ENCODE measurements at regions not wholly inside any gene's neighbourhood (a gene's known extent, or its start where the extent isn't known, plus 50 kb on each side); places are given as distances from the start of the nearest gene placed in this dataset.

DNA sequence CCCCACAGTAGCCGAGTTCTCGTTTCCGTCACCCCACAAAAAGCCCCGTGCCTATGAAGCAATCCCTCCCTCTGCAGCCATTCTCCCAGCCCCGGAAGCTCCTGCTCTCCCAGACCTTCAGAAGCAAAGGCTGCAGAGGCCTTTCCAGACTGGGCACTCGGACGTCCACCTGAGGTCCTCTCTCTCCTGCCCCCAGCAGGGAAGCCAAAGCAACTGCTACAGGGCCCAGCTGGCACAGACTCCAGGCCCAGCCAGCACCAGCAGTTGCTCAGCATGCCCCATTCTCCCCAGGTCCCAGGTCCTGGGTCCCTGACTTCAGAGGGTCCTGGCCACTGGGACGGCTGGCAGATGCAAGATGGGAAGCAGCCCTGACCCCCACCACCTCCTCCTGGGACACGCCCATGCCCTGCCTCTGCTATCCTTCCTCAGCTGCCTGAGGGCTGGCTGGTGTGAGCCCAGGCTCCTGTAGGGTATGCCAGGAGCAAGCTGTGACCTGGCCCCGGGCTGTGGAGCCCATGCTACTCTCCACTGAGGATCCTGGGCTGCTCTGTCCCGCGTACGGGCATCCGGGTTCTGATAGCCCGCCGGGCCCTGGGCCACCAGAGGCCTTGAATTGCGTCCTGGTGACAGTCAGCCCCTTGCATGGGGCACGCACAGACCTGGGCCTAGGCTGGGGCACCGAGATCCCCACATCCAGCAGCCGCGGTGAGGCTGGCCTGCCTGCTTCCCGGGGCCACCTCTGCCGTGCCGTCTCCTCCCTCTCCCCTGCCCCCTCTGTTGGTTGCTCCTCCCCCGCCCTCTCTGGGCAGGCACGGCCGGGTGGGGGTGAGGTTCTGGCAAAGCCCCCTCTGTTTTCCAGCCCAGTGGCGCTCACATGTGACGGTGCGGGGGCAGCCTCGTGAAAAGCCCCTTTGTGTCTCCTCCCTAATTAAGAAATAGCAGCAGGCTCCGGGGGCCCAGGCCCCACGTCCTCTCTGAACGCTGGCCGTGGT lies 1310.3 kb downstream of the BRD1 start:
- DNase-seq (ENCODE audit: insufficient read length, low spot score) (no peak), FAIRE-seq (no peak)
- TF ChIP-seq, protein P1, sequence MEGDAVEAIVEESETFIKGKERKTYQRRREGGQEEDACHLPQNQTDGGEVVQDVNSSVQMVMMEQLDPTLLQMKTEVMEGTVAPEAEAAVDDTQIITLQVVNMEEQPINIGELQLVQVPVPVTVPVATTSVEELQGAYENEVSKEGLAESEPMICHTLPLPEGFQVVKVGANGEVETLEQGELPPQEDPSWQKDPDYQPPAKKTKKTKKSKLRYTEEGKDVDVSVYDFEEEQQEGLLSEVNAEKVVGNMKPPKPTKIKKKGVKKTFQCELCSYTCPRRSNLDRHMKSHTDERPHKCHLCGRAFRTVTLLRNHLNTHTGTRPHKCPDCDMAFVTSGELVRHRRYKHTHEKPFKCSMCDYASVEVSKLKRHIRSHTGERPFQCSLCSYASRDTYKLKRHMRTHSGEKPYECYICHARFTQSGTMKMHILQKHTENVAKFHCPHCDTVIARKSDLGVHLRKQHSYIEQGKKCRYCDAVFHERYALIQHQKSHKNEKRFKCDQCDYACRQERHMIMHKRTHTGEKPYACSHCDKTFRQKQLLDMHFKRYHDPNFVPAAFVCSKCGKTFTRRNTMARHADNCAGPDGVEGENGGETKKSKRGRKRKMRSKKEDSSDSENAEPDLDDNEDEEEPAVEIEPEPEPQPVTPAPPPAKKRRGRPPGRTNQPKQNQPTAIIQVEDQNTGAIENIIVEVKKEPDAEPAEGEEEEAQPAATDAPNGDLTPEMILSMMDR (IDR thresholded peaks at IDR 0.05; ENCODE audit: insufficient read depth, missing control alignments), result no peak

DNA sequence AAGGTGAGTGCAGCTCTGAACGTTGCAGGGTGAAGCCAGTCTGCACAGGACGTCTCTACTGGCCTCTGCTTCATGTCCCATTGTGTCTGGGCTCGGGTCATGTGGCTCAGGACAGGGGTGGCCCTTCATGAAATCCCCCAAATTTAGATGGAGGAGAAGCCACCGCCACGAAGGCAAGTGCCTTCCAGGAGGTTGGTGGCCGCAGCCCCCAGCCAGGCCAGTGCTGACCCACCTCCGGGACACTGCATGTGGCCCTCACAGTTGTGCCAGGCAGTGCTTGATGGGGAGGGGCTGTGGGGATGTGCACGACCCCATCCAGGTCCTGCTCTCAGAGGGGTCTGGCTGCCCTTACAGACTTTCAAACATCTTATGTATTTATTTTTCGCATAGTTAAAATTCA lies 1311.1 kb downstream of the BRD1 start:
- DNase-seq (ENCODE audit: insufficient read length, low spot score), result no peak
- no peak for FAIRE-seq
- TF ChIP-seq, protein P1 (IDR thresholded peaks at IDR 0.05; ENCODE audit: insufficient read depth, missing control alignments), result no peak

- TF ChIP-seq, protein P1 (IDR thresholded peaks at IDR 0.05; ENCODE audit: insufficient read depth, missing control alignments), result no peak
- no peak for FAIRE-seq
- DNase-seq (ENCODE audit: insufficient read length, low spot score), result no peak
Measured at GRCh38 chr22:48515571-48516200, 1312.0 kb downstream of the BRD1 start.

DNA sequence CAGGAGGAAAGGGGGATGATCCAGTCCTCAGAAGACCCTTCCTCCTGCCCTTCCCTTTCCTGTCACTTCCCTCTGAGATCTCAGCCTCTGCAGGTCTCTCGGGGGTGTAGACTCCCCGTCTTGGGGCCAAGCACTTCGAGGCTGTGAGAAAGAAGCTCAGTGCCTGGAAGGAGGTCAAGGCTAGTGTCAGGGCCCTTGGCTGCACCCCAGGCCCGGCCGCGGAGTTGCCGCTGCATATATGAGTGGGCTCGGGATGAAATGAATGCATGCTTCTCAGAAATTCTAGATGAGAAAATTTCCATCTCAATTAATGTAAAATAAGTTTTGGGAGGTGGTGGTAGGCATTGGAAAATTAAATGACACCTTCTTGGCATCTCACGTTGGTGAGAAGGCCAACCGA lies 1313.7 kb downstream of the BRD1 start:
- DNase-seq (ENCODE audit: insufficient read length, low spot score) (no peak), FAIRE-seq (no peak)
- TF ChIP-seq, protein P1 (IDR thresholded peaks at IDR 0.05; ENCODE audit: insufficient read depth, missing control alignments), result no peak

DNA sequence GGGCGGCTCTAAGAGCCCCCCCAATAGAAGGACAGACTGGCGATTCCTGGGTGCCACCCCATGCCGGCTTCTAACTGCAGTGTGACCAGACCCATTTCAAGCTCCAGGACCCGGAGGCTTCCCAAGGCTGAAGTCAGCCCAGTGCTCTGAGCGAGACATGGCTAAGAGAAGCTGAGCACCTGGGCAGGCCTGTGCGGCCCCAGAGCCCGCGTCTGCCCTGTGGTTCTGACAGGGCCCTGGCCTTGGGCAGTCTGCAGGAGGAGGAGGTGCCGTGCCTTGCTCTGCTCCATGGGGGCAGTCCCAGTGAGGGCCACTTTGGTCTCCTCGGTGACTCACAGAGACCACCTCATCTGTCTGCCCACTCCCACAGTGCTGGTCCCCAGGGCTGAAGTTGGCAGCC lies 1314.2 kb downstream of the BRD1 start:
- TF ChIP-seq, protein P1 (IDR thresholded peaks at IDR 0.05; ENCODE audit: insufficient read depth, missing control alignments), result no peak
- DNase-seq (ENCODE audit: insufficient read length, low spot score) (no peak), FAIRE-seq (no peak)

GRCh38 chr22:48511781-48512327 lies 1315.8 kb downstream of the BRD1 start:
- FAIRE-seq (no peak), DNase-seq (ENCODE audit: insufficient read length, low spot score) (no peak)
- TF ChIP-seq, protein P1 (IDR thresholded peaks at IDR 0.05; ENCODE audit: insufficient read depth, missing control alignments), result no peak

Data from D721Med (cell line).